SK-N-MC (cell line): ENCODE measurements at regions not wholly inside any gene's neighbourhood (a gene's known extent, or its start where the extent isn't known, plus 50 kb on each side); places are given as distances from the start of the nearest gene placed in this dataset.

Experiments used
- EZH2 ChIP-seq: fragments of 200-600 bp; sonication (generic); IDR thresholded peaks from one replicate; pipeline ENCODE4 v1.6.1; 2017; ENCODE audit warnings: antibody characterized with exemption
- FOXP2 ChIP-seq: optimal IDR thresholded peaks from 2 replicates; pipeline ENCODE3; 2011; ENCODE audit warnings: mild to moderate bottlenecking, moderate library complexity; ENCODE audit not compliant: insufficient read depth; ENCODE audit errors: extremely low read length, control extremely low read depth
- POLR2AphosphoS5 ChIP-seq: IDR thresholded peaks from 2 replicates; pipeline ENCODE4 v1.6.1; 2012; ENCODE audit warnings: mild to moderate bottlenecking, low read depth, low read length, borderline replicate concordance

DNA sequence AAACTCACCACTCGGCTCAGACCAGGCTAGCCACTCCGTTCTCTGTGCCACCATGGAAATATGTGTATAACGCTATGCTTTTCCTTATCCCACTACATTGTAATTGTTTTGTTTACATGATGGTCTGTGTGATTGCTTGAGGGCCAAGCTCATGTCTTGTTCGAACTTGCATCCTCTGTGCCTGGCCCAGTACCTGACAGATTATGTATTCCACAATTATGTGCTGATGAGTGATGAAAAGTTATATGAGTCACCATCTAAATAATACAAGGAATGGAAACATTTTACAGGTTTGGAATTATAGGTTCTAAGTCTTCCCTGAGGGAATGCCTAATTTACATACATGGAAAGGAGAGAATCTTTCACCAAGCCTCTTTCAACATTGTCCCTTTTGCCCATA is 137.4 kb downstream of the C7orf25 start:
- TF ChIP-seq POLR2AphosphoS5, result no peak
- no peak for TF ChIP-seq EZH2
- no peak for TF ChIP-seq FOXP2
